RWPE1 (cell line): ENCODE measurements at regions not wholly inside any gene's neighbourhood (a gene's known extent, or its start where the extent isn't known, plus 50 kb on each side); places are given as distances from the start of the nearest gene placed in this dataset.

Experiments used
- CTCF ChIA-PET: fragments of 350-600 bp; sonication (Branson Sonifier 250); formaldehyde crosslinking; extraction: SDS; loops from one replicate; lab custom pipeline; 2021; lab: Yijun Ruan, JAX
- POLR2A ChIA-PET: fragments of 400-600 bp; formaldehyde crosslinking; extraction: SDS; loops from one replicate; lab custom pipeline; 2020; ENCODE audit warnings: antibody characterized with exemption; ENCODE audit not compliant: low non-redundant PET; lab: Yijun Ruan, JAX
- DNase-seq: peaks from one replicate; pipeline ENCODE4 v3.0.0; 2012; ENCODE audit warnings: low spot score
- H3K27ac ChIP-seq: fragments of 450-650 bp; 2 replicates; pipeline ENCODE4 v1.5.1; 2017
- CTCF ChIP-seq: fragments of 450-650 bp; conservative IDR thresholded peaks from 2 replicates; pipeline ENCODE4 v1.5.1; 2017; ENCODE audit warnings: low read depth, mild to moderate bottlenecking

DNA sequence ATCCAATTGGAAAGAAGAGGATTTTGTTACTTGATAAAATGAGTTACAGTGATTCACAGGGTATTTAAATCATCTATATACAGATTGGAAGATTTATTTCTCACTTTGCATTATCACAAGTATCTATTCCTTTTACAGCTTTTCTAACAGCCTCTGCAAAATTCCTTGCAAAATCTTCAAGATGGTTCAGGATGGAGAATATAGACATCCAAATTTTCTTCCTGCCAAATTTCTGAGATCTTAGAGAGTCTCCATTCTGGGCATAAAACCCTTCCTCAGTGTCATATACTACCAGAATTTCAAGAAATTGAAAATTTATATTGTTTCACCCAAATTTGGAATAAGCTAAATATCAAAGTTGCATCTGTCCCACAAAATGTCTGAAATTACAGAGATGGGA, 259.1 kb upstream of the FAM174A start:
- no peak for DNase-seq
- POLR2A ChIA-PET: no interaction called here
- no peak for TF ChIP-seq CTCF
- CTCF ChIA-PET: interaction anchor here (0.6 kb wide), 1 partner anchor 1114 kb away, joined by 3 read pairs; no protein-coding TSS in a partner anchor
- H3K27ac ChIP-seq: no peak overlapping the region

- CTCF ChIA-PET: no interaction called here
- no peak for DNase-seq
- POLR2A ChIA-PET: no interaction called here
- H3K27ac ChIP-seq: no peak overlapping the region
- no peak for TF ChIP-seq CTCF
Measured at GRCh38 chr5:100275631-100276030, 259.5 kb upstream of the FAM174A start.

DNA sequence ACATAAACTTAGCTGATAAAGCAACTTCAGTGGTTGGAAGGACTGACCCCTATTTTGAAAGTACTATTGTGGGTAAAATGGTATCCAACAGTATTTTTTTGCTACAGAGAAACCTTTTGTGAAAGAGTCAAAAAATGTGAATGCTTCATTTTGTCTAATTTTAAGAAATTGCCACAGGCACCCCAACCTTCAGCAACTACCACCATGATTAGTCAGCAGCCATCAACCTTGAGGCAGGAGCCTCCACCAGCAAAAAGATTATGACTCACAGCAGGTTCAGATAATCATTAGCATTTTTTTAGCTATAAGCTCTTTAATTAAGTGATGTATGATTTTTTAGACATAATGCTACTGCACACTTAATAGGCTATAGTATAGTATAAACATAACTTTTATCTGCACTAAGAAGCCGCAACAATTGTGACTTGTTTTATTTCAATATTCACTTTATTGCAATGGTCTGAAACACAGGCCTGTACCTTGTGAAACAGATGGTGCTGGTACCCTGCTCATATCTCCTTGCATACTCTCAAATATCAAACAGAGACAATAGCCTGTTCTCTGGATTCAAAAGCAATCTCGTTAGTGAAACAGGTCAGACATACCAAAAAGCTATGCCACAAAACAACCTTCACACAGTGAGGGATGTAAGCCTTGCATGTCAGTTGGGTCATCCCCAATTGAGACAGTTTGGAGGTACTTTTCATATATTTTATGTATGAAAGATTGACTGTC, 261.2 kb upstream of the FAM174A start:
- DNase-seq: no peak
- ChIA-PET POLR2A (no interaction called here), CTCF (no interaction called here)
- TF ChIP-seq CTCF: no peak
- no peak overlapping the region for H3K27ac ChIP-seq

DNA sequence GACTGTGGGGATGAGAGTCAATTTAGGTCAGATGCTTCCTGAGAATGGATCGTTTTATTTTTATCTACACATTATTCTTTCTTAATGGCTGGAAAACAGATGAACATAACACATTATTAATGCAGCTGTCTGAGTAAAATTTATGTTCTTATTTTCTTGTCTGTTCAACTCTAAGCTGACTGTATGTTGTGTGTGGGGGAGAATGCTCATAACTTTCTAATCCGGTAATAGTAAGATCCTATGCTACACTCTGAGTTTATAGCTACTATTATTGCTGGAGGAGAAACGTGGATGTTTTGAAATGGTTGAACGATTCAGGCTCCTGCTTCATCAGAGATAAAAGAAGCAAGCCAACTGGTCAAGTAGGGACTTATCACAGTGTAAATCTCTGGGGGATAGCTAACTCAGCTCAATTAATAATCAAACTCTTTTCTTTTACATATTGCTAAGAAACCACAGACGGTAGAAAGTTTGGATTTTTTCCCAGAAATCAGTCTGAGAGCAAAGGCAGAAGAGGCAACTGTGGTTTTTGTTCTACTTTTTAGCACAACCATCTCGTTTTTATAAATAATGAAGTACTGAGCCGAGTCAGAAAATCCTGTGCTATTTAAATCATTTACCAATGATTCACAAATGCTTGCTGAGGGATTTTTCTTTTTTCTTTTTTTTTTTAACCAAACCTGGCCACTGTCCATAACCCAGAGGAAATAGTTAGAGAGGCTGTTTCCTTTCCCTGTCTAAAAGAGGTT, 265.0 kb upstream of the FAM174A start:
- ChIA-PET POLR2A (no interaction called here), CTCF (interaction anchor here (0.6 kb wide), 1 partner anchor 921 kb away, joined by 3 read pairs; no protein-coding TSS in a partner anchor)
- no peak overlapping the region for H3K27ac ChIP-seq
- DNase-seq: no peak
- TF ChIP-seq CTCF: no peak

- POLR2A ChIA-PET: no interaction called here
- H3K27ac ChIP-seq: no peak overlapping the region
- CTCF ChIA-PET: interaction anchor here (0.6 kb wide), 2 partner anchors 251 to 313 kb away, joined by 3 to 4 read pairs; no protein-coding TSS in a partner anchor
Measured at GRCh38 chr5:100260968-100261367, 274.2 kb upstream of the FAM174A start.

More at GRCh38 chr5:100260968-100261367, 274.2 kb upstream of the FAM174A start:
- no peak for DNase-seq
- TF ChIP-seq CTCF: no peak
